NCI-H2227 (cell line): ENCODE measurements at regions not wholly inside any gene's neighbourhood (a gene's known extent, or its start where the extent isn't known, plus 50 kb on each side); places are given as distances from the start of the nearest gene placed in this dataset.
"Not testable (repeated sequence)": the region's sequence is repeated elsewhere in the genome, so short reads cannot be mapped to it uniquely, and the experiment has no call there.

Experiments
- DNase-seq: peaks from one replicate; lab custom pipeline; 2025; ENCODE audit not compliant: unreplicated experiment; lab: John Stamatoyannopoulos, UW

- no peak for DNase-seq
These were observed 109.3 kb upstream of the TMTC1 start for GRCh38 chr12:29893002-29893401.

DNA sequence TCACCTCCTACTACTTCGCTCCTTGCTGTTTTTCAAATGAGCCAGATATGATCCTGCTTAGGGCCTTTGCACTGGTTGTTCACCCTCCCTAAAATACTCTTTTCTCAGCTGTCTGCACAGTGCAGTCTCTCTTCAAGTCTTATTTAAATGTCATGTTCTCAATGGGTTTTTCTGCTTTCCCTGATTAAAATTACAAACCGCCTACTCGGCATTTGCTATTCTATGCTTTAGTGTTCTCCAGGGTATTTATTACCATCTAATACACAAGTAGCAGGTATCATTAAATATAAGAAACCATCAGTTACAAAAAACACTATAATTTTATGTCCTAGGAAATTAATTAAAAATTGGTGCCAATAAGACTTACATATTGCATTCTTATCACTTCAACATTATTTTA, 108.0 kb upstream of the TMTC1 start:
- no peak for DNase-seq

DNA sequence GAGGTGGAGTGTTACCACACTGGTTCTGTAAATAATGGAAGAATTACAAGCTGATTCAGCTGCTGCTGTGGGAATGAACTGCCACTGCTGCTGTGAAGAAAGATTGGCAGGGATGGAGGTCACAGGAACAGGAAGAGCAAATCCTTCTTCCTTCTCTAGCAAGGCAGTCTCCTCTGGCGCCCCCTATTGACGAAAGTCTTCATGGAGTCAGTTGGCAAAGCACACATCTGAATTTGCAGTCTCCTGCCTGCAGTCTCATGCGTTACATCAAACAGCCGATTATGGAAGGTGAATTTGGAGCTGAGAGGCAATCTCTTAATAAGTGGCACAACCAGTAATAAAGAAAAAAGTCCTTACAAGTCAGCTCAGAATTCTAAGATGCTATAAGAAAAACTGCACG, 106.0 kb upstream of the TMTC1 start:
- DNase-seq = no peak

GRCh38 chr12:29888777-29889176, 105.0 kb upstream of the TMTC1 start:
- DNase-seq = no peak

DNA sequence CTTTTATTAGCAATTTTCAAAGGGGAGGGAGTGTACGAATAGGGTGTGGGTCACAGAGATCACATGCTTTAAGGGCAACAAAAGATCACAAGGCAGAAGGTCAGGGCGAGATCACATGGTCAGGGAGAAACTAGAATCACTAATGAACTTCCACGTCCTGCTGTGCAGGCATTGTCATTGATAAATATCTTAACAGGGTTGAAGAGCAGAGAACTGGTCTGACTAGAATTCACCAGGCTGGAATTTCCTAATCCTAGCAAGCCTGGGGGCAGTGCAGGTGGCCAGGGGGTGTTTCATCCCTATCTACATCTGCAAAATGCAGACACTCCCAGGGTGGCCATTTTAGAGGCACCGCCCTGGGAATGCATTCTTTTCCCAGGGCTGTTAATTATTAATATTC, 101.2 kb upstream of the TMTC1 start:
- not testable (repeated sequence) for DNase-seq

- DNase-seq = no peak
These were observed 100.3 kb upstream of the TMTC1 start for GRCh38 chr12:29883941-29884554.

- no peak for DNase-seq
These were observed 99.8 kb upstream of the TMTC1 start for GRCh38 chr12:29883525-29883924.

- no peak for DNase-seq
These were observed 99.1 kb upstream of the TMTC1 start for GRCh38 chr12:29882846-29883245.

- no peak for DNase-seq
These were observed 97.2 kb upstream of the TMTC1 start for GRCh38 chr12:29880987-29881386.

DNA sequence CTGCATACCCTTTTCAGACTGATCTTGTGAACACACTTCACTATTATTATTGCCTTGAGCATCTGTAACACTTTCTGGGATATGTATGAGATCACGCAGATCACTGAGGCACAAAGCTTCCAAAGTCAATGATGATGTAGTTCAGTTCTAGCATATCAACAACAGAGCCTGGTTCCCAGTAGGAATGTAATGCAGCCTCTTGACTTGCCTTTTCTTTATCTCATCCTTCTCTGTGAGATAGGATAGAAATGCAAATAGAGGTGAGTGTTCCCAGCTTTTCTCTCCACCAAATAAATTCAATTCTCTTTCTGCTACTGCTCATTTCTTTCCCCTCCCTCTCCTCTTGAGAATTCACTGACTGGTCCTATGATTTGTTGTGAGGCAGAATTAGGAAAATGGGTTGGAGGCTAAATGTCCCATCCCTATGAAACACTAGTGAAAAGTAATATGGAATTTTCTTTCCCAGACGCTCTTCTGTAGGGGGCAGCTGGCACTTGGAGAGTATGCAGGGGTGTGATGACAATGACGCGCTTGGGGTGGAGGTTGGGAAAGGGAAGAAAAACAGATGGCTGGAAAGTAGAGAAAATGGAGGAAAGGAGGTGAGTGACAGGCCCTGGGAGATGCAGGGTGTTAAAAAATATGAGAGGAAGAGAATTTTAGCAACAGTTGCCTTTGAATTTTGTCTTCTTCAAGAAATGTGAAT, 96.0 kb upstream of the TMTC1 start:
- no peak for DNase-seq

DNA sequence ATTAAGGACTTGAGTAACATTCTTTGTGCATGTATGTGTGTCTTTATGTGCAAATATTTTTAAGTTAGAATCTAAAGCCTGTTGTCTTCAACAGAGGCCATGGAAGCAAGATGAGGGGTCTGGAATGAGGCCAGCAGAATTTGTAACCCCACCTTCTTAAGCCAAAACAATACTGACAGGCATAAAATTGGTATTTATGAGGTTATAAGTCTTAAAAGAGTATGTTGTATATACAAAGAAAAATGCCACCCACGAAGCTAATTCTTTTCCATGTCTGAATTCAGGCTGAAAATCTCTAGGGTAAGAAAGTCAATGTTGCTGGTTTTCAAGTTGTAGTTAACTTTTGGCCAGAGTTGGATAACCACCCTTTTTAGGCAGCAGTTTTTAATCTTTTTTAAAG, 86.2 kb upstream of the TMTC1 start:
- no peak for DNase-seq

DNA sequence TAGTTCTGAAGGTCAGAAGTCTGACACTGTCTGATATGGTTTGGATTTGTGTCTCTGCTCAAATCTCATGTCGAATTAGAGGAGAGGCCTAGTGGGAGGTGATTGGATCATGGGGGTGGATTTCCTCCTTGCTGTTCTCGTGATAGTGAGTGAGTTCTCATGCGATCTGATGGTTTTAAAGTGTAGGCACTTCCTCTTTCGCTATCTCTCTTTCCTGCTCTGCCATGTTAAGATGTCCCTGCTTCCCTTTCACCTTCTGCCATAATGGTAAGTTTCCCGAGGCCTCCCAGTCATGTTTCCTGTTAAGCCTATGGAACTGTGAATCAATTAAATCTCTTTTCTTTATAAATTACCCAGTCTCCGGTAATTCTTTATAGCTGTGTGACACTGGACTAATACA, 84.1 kb upstream of the TMTC1 start:
- no peak for DNase-seq

DNA sequence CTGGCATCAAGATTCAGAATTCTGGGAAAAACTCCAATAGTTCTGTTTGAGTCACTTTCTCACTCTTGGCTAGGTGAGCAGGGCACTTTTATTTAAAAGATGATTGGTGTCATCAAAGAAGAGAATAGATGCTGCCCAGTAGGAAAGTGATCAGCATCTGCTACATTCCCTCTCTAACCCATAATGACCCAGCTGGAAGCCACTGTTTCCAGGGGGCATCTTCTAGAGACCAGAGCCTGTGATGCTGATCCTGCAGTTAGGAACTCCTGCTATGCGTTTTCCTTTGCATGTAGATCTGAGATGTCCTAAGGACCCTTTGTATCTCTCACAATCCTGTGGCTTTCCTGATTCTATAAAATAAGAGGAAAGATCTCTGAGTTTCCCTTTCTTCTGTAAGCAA, 79.9 kb upstream of the TMTC1 start:
- DNase-seq = no peak

DNA sequence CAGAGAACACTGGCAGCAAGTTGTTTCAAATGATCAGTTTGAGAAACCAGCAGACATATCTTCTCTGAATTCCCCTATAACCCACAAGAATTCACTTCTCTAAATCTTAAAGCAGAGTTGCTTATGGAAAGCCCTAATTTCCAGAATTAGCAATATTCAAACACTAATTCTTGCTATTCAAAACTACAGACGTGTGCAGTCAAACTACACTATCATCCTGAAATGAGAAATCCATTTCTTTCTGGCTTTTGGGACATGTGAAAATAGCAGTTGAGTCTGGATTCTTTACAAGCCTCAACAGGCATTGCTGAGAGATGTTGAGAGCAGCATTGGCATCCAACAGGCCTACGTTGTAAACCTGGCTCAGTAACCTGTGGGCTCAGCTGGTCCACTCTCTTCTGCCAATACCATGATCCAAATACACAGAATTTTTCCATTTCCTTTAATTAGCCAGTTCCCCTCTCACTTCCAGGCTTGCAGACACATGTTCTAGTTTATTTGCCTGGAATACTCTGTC, 74.6 kb upstream of the TMTC1 start:
- no peak for DNase-seq

DNA sequence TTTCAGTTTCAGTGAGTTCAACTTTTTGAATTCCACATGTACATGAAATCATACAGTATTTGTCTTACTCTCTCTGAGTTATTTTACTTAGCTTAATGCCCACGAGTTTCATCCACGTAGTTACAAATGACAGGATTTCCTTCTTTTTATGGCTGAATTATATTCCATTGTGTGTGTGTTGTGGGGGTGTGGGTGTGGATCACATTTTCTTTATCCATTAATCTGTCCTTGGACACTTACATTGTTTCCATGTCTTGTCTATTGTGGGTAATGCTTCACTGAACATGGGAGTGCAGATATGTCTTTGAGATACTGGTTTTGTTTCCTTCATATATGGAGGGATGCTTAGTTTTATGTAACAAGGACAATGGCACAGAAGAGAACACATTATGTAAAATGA, 63.5 kb upstream of the TMTC1 start:
- DNase-seq = no peak

- DNase-seq = no peak
These were observed 60.9 kb upstream of the TMTC1 start for GRCh38 chr12:29844667-29845066.

- DNase-seq = no peak
These were observed 59.3 kb upstream of the TMTC1 start for GRCh38 chr12:29843036-29843435.

- no peak for DNase-seq
These were observed 55.0 kb upstream of the TMTC1 start for GRCh38 chr12:29838768-29839167.
